Stimulated activated CD4-positive, alpha-beta T cell treated with anti-CD3 and anti-CD28 coated beads, Interleukin-2, amount 100 ng/mL, for 24 hours (primary cell): ENCODE measurements at regions not wholly inside any gene's neighbourhood (a gene's known extent, or its start where the extent isn't known, plus 50 kb on each side); places are given as distances from the start of the nearest gene placed in this dataset.
"Not testable (repeated sequence)": the region's sequence is repeated elsewhere in the genome, so short reads cannot be mapped to it uniquely, and the experiment has no call there.

Experiments
- DNase-seq, 2 donors: peaks; one replicate each; pipeline ENCODE4 v3.0.0-alpha.2; 2020

DNA sequence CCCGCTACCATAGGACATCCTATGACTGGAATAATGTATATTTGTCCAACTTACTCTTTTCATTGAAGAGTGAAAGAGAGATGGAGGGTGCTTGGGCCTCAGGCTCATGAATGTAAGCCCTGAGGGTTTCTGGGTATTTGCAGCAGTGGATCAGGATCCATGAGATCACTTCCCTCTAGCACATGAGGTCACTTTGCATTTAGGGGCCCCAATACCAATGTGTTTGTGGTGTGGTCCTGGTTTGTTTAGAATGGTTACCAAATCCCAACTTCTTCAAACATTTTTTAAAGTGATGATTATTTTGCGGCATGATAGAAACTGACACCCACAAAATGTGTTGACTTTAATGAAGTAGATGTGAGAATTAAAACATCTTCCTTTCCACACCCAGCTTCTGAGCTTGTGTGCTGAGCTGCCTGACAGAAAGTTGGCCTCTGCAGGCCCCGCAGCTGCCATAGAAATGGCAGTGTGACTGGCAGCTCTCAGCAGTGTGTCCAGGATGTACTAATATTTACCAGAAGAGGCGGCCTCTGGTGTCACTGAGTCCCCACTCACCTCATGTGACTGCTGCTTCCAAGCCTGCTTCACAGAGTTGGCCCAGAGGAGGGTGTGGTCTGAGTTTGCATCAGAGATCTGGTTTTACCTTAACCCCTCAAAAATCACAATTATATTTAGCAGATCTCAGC is 447.6 kb upstream of the NPVF start:
- no peak for DNase-seq

DNA sequence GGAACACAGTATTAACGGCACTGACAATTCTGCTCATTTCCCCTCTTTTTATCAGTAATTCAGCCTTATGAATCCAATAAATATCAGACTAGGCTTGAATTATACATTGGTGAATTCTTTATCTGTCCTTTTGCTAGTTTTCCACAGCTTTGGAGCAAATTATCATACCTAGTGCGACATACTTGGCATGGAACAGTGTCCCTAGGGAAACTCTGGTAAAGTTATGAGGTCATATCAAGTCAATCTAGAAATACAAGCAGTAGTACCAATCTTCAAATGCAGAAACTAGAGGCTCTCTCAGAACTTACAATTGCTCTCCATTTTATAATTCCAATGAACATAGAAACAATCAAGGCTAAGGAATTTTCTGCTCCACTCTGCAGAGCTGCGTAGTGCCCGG is 449.3 kb upstream of the NPVF start:
- no peak for DNase-seq

DNA sequence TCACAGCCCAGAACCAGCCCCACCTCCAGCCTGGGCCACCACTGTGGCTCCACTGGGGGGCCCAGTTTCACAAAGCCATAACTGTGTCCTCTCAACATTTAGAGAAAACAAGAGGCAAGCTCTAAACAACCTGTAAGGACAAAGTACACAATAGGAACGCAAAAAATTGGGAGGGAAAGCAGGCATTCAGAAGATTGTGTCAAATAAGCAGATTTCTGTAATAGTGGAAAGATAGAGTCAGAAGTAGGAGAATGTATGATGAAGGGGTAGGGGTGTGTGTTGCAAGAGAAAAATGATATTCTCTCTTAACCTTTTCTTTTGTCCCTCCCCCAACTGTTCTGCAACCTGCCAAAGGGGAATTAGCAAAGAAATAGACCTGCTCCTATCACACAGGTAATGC is 449.9 kb upstream of the NPVF start:
- no peak for DNase-seq

DNA sequence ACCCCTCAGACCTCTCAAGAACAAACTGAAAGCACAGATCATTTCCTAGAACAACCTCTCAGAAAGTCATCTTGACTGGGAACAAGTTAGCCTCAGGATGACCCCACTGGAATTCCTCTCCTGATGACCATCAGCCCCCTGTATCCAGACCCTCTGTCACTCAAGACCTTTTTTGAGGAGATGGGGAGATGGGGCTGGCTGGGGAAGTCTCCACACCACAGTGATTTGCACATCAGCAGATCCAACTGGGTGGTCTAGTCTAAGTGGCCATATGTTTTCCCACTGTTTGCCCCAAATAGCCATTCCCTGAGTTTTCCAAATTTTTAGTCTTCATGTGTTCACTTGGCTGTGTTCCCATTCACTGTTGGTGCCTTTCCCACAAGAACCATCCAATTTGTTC is 452.4 kb upstream of the NPVF start:
- DNase-seq: no peak

DNA sequence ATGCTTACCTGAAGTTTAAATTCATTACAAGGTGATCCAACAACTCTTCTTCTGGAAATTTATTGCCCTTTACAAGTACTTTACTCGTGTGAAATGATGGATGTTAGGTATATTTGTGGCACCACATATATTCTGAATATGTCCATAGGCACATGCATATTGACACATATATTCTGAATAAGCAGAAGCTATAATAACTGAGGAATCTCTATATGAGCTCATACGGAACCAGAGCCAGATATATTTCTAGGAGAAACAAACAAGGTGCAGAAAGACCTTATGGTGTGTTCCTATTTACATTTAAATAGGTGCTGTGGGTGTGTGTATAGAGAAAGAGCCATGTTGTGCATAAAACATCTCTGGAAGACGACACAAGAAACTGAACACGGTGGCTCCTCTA is 456.1 kb upstream of the NPVF start:
- no peak for DNase-seq

DNA sequence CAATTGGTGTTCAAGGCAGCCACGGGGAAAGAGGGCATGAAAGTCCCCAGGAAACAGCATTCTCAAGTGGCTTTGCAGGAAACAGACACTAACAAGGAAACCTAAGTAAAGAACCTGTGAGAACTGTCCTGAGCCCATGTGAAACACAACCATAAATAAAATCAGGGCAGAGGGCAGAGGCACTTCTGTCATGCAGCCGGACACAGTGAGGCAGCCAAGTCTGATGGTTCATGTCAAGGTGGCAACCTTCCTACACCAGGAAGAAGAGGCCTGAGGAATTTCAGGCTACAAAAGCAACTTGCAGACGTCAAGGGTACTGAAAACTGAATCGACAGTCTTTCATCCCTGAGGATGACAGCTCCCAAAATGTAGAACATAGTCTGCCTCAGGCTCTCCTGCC is 458.2 kb upstream of the NPVF start:
- DNase-seq: no peak

DNA sequence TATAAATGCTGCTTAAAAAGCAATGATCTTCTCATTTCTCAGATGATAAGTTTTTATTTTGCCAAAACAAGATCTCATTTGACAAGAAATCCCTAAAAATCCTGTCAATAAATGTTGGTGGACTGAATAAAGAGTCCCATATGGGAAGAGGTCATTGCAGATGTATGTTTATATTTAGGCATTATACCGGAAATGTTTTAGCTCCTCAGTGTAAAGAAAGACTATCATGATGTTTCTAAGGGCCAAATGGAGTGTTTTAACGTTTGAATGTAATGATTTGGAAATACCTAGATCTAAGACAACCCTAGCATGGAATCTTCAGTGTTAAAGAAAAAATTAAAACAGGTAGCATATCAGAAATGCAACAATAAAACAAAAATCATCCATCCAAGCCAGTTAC is 457.8 kb upstream of the NFE2L3 start:
- DNase-seq: no peak

DNA sequence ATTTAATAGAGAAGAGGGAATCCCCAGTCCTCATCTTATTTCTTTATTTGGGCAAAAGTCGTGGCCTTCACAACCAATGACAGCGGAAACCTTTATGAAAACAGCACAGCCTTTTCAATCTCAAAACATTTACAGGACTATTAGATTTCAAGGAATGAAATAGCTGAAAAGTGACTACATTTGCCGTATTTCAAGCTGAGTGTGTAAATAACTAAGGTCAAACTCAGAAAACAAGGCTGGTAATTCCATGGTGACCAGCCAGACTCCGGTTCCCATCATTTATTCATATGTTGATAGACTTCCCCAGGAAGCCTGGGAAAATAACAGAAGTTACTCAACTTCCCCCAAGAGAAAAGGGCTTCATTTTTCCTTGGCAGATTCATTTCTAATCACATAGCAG is 457.3 kb upstream of the NFE2L3 start:
- DNase-seq: no peak

DNA sequence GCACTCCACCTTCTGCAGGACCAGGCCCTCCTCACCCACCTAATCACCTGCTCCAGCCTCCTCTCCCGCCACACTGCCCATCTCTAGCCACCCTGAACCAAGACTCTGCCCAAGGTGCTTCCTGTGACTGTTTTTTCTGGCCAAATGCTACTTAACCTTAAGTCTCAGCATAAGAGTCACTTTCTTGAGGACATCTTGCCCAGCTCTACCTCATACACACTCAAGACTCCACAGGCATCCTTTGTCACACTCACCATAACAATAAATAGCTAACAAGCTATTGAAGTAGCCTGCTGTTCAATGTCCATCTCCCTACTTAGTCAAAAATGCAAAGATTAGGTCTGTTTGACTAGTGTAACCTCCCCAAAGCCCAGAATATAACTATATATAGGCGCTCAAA is 455.4 kb upstream of the NFE2L3 start:
- no peak for DNase-seq

DNA sequence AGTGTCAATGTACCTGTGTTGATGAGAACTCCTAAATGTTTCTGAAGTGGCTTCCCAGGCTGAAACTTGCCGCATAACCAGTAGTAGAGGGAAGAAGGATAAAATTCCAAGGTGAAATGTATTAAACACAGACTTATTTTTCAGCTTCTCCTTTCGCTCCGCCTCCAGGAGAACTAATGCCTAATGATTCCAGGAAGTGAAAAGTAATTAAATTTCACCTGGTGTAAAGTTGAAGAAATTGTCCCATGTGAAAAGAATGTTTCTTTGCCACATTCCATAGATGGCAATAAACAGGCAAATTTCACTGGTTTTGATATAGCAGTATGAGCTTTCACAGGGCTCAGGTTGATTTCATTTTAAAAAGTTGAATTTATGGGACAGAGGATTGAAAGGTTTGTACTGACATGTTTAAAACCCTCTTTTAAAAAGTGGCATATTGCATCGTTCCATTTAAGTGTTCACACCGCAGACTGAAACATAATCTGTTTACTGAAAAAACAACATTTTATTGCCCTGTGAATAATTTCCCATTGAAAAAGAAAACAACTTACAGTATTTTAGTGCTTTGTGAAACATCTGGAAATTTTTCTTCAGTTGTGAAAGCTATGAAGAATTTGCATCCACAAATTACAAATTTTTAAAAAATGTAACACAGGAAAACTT is 453.4 kb upstream of the NFE2L3 start:
- no peak for DNase-seq

DNA sequence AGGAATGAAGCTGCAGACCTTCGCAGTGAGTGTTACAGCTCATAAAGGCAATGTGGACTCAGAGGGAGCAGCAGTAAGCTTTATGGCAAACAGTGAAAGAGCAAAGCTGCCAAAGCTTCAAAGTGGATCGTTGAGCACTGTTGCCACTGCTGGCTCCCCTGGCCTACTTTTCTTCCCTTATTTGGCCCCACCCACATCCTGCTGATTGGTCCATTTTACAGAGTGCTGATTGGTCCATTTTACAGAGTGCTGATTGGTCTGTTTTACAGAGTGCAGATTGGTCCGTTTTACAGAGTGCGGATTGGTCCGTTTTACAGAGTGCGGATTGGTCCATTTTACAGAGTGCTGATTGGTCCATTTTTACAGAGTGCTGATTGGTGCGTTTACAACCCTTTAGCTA is 451.9 kb upstream of the NFE2L3 start:
- DNase-seq: not testable (repeated sequence)

DNA sequence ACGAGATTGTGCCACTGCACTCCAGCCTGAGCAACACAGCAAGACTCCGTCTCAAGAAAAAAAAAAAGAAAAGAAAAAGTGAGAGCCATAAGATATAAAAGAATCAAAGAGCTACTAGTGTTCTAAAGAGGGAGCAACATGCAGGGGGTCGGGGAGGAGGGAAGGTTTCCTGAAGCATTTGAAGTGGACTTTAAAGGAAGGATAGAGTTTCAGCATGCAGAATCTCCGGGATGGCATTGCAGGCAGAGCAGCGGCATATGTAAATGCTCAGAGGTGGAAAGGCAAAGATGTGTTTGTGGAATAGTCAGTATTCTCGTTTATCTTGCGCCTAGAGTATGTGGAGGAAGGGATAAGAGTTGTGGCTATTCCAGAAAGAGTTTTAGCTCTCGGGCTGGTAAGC is 447.6 kb upstream of the NFE2L3 start:
- DNase-seq: no peak

DNA sequence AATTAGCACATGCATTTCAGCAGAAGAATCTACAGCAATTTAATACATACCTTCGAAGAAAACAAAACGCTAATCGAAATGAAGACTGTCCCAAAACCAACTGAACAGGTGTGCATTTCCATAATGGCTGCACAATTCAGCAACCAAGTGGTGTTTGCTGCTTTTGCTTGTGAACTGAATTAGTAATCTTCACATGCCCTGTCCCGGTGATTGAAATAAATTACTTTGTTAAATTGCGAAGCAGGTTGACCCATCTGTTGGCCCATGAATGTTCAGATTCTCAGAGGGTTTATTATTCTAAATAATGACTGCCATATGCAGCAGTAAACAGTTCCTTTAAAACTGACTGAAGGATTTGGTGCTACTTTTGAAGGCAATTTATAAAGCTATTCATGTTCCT is 445.2 kb upstream of the NFE2L3 start:
- no peak for DNase-seq

DNA sequence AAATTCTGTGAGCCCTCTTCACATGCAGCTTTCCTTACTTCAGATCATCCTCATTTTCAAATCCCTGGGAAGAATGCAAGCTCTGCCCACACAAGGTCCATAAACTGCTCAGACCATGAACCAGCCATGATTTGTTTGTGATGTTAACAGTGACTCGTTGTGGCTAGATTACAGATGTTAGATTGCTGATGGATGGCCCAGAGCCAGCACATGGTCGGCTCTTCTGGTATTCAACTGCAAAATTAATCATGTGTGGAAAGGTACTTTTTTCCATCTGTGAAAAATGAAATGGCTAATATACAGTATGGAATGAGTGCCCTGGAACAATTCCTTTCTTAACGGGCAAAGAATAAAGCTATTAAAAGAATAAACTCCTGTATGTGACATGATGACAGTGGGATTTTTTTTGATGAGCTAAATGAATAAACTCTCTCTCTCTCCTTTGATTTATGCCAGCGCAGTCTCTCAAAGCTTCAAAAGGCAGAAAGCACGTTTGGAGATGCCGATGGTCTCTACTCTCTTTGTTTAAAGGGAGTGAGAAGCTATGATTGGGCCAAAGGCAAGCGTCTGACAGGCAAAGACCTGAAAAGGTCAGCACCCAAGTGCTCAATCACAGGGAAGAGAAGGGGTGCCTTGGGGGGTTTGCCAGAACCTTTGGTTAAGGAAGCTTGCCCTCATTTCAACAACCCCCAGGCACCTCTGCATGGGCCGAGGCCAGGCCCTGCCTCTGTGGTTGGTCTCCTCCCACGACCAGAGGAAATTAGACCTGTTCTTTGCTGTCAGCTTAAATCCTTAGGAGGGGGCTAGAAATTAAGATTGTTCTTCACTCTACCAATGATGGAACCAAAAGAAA is 444.0 kb upstream of the NFE2L3 start:
- no peak for DNase-seq

DNA sequence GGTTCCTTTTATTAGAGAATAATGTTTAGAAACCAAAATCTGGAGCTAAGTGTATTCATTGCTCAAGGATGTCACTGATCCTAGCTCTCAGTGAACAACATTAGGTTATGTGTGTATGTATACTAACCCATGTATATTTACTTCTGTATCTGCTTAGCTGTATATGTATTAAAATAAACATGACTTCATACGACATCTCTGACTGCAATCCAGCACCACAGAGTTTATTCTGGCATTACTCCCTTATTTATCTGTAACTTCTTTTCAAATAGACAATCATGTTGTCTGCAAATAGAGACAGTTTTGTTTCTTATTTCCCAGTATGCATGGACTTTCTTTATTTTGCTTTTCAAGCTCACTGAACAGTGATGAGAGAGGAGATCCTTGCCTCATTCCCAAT is 441.0 kb upstream of the NFE2L3 start:
- no peak for DNase-seq

DNA sequence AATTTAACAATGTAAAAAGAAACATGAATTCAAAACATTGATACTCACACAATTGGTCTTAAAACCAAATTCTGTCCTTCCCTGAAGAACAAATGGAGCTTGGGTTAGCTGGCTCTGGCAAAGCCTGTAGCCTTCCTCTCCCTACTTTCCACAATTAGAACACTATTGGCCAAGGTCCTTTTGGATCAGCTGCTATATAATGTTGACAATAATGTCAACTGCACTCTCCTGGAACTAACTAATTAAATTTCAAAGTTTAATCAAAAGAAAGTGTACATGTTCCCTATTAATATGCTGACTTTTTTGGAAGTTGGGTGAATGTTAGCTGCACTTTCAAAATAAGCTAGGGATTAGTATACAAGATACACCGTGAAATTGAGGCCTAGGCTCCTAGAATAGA is 440.1 kb upstream of the NFE2L3 start:
- DNase-seq: no peak

DNA sequence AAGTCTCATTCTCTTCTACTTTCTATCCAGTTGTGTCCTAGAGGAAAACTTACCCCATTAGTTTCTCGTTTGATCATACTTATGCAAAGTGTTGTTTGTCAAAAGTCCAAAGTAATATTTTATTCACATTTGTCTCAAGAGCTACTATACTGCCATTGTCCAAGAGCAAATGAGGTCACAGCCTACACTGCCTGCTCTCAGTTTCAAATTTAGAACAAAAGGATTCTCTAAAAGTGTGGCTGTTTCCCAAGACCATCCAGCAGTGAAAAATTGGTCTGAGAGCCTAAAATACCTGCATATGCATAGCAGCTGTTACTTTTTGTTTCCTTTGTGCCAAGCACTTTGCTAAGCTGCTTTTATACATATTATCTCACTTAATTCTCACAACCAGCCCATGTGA is 439.5 kb upstream of the NFE2L3 start:
- DNase-seq: no peak

DNA sequence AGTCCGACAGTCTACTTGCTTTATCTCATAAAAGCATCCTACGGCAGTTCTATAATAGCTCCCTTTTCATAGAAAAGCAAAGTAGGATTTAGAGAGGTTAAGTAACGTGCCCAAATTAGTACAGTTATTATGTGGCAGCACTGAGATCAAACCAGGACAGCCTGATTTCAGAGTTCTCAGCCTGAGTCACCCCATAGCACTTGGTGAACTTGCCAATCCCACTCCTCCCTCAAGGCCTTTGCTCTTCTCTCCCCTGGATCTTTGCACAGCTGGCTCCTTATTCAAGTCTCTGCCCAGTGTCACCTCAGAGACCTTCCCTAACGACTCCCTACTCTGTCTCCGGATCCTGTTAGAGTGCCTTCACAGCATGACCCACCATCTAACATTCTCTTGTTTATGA is 438.0 kb upstream of the NFE2L3 start:
- DNase-seq: no peak

DNA sequence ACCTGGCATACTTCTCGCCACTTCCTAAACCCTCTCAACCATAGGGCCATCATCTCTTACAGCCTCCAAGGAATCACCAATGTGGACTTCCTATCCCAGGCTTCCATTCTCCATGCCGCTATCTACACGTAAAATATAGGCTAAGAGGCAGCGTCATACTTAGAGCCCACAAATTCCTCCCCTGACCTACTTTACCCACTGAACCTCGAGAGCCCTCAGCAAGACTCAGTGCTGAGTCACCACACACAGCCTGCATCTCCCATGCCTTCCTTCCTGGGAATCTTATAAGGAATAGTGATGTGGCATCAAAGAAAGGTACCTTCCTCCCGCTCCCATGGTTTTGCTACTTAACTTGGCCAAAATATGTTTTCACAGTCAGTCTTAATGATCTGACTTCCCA is 435.6 kb upstream of the NFE2L3 start:
- DNase-seq: no peak

DNA sequence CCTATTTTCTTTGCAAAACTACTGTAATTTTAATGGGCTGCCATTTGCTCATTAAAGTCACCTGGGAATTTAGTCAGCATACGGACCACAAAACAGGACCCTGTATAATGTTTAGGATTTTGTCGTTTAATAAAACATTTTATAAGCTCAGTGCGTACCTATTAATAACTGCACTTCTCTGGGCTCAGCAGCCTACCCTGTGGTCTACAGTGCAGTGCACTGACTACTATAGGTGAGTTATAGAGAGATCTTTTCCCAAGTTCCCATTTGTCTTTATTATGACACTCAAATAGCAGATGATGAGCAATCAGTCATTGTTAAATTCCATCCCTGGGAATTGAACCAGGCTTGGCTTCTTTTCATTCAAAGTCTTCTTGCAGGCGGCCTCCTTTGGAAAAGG is 433.4 kb upstream of the NFE2L3 start:
- no peak for DNase-seq

DNA sequence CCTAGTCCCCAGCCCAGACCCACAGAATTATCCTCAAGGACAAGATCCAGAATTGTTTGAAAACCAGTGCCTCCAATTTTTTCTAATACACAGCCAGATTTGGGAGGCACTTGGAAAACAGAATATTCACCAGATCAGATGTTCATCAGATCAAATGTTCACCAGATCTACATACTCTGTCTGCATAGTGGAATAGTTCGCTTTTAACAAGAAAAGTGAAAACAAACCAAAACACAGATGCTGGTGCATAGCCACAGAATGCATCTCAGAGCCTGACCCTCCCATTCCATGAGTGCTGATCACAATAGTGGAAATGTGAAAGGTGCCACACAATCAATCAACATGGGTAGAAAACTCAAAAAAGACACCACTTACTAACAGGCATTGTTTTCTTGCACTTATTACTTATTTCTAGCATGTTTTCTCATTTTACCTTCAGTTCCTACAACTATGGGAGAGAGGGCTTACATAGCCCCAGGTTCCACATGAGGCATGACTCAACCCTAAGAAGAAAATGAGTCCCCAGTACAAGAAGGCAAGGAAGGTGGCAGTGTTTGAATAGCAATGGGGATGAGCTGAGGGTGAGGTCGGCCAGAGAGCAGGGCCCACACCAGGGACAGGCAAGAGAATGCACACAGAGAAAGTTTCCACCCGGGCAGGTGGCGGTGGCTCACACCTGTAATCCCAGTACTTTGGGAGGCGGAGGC is 432.7 kb upstream of the NFE2L3 start:
- no peak for DNase-seq

DNA sequence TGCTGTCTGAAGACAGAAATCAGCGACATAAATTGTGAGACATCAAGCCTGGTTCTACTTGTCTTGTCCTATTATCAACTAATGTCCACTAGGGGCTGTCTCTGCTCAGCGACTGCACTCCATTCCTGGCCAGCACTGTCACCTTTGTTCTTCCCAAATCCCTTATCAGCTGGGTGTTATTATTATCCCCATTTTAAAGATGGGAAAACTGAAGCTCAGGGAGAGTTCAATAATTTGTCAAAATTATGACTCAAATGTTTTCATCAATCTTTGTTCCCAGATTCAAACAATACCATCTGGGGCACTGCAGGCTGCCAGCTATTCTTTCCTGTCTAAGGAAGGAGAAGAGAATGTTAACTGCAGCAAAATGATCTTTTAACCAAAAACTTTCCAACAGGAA is 431.6 kb upstream of the NFE2L3 start:
- DNase-seq: no peak

DNA sequence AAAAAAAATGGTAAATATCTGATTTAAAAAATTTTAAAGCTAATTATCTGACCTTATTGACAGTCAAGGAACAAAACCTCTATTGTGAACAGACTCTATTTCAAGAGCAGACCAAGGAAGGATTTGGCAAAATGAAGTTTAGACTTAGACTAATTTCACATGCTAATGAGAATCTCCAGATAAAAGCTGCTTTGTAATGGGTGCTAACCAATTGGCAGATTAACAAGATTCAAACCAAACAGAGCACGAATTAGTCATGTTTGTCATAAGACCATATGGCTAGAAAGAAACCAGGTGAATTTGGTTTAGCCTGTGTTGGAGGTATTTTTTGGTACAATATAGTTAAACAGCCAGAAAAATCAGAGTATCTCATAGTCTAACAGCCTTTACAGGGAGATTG is 429.1 kb upstream of the NFE2L3 start:
- DNase-seq: no peak

DNA sequence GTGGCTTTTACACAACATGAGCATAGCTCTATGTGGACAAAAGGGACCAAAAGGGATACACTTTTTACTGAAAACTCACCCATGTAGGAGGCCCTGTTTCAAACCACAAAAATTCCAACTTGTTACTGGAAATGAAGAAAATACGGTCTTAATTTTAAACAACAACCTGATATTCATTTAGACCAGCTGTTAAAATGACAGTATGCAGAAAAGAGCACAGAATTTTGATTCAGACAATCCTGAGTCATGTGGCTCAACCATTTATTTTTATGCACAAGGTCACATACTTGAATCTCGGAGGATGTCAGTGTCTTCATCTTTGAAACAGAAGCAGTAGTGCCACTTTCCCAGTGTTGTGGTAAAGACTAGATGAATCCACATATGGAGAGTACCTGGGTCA is 426.5 kb upstream of the NFE2L3 start:
- no peak for DNase-seq
